ENCODE measurements at regions not wholly inside any gene's neighbourhood (a gene's known extent, or its start where the extent isn't known, plus 50 kb on each side); places are given as distances from the start of the nearest gene placed in this dataset.

- TF ChIP-seq, protein P1, sequence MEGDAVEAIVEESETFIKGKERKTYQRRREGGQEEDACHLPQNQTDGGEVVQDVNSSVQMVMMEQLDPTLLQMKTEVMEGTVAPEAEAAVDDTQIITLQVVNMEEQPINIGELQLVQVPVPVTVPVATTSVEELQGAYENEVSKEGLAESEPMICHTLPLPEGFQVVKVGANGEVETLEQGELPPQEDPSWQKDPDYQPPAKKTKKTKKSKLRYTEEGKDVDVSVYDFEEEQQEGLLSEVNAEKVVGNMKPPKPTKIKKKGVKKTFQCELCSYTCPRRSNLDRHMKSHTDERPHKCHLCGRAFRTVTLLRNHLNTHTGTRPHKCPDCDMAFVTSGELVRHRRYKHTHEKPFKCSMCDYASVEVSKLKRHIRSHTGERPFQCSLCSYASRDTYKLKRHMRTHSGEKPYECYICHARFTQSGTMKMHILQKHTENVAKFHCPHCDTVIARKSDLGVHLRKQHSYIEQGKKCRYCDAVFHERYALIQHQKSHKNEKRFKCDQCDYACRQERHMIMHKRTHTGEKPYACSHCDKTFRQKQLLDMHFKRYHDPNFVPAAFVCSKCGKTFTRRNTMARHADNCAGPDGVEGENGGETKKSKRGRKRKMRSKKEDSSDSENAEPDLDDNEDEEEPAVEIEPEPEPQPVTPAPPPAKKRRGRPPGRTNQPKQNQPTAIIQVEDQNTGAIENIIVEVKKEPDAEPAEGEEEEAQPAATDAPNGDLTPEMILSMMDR (conservative IDR thresholded peaks at IDR 0.05; ENCODE audit: low read length) = no peak
- TF ChIP-seq EZH2phosphoT487 (IDR thresholded peaks at IDR 0.05; ENCODE audit: borderline replicate concordance, low read depth, low read length) = no peak
Measured at GRCh38 chr7:12788171-12788570, 100.7 kb downstream of the ARL4A start.

Measured in OCI-LY7 (cell line).